GM18505 (cell line): ENCODE measurements at regions not wholly inside any gene's neighbourhood (a gene's known extent, or its start where the extent isn't known, plus 50 kb on each side); places are given as distances from the start of the nearest gene placed in this dataset.

Source experiments
- ATAC-seq: cut with Tn5 transposase; IDR thresholded peaks from one replicate; pipeline ENCODE4 v1.9.1; 2021; ENCODE audit not compliant: unreplicated experiment
- POLR2A ChIP-seq: IDR thresholded peaks from 4 replicates; pipeline ENCODE4 v1.6.1; 2011; ENCODE audit warnings: borderline replicate concordance; ENCODE audit not compliant: insufficient read depth, insufficient read length; ENCODE audit errors: extremely low read depth

DNA sequence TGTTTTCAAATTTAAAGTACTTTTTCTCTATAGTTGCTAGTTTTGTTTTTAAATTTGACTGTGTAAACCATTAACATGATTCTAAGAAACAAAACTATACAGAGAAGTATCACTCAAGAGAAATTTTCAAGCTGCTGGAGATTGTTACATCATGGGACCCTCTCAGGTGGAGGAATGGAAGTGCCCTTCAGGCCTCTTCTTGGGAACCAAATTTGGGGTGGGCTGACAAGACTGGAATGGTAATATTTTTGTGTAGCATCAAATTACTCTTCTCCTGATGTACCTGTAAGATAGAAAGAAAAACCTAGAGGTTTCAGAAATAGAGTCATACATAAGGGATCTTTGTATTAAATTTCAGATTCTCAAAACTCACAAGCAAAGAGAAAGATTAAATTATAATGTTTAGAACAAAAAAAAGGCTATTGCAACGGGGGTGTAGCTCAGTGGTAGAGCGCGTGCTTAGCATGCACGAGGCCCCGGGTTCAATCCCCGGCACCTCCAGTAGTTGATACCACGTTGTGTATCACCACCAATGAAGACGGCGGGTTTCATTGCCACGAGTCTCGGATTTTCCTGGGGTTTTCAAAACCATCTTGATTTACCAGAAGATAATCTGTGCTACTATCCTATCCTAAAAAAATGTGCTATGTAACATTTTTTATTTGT lies 193.7 kb downstream of the GPX5 start:
- TF ChIP-seq POLR2A: no peak
- no peak for ATAC-seq

DNA sequence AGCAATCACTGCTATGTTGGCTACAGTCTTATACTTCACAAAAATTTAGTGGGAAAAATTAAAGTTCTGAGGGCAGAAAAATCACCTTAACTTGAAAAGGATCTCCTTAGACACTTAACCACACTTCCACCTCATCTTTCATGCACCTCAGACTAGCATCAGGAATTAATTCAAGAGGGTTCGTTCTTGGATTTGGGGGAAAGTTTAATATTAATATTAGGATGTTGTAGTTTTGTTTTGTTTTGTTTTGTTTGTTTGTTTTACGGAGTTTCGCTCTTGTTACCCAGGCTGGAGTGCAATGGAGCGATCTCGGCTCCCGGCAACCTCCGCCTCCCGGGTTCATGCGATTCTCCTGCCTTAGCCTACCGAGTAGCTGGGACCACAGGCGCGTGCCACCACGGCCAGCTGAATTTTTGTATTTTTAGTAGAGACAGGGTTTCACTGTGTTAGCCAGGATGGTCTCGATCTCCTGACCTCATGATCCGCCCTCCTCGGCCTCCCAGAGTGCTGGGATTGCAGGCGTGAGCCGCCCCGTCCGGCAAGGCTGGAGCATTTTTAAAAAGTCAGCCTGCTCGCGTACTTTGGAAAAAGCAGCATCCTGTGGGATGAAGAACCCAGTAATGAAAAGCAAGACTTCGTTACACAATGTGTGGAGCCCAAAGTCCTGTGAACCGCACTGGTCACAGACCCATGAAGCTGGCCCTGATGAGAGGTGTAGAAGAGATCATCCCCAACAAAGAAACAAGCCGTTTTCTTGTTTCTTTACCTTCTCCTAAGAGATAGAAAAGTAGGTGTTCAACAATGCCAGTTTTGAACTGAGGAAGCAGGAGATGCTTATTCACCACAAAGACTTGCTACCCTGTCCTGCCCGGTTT lies 194.9 kb downstream of the GPX5 start:
- TF ChIP-seq POLR2A: no peak
- no peak for ATAC-seq

DNA sequence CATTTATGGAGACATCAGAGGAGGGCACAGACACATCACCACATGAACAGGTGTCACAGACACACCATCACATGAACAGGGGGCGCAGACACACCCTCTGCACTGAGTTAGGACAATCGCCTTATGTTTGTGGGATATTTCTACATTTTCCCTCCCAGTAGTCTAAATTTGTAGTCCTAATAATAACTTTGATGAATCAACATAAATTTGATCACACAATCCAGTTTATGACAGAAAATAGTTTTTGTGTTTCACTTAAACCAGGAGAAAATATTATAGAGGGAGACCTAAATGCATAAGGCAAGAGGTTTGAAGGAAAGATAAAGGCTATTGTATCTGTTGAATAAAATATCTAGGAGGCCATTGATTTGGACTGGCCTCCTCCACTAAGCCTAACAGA lies 195.7 kb downstream of the GPX5 start:
- no peak for ATAC-seq
- TF ChIP-seq POLR2A: no peak

DNA sequence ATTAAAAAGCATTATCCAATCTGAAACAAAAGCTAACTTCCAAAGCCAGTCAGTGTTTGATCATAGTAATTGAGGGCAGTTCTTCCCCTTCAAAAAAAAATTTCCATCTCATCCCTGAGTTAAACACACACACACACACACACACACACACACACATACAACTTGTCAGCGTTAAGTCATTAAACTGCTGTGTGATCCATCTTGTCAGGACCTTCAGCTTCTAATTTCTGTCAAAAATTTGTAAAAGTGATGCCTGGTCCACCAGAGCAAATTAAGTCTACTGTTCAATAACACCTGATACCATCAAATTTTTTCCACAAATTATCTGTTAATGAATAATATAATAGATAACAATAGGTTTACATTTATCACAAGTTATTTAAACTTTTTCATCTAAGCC lies 198.7 kb downstream of the GPX5 start:
- no peak for TF ChIP-seq POLR2A
- ATAC-seq: no peak

DNA sequence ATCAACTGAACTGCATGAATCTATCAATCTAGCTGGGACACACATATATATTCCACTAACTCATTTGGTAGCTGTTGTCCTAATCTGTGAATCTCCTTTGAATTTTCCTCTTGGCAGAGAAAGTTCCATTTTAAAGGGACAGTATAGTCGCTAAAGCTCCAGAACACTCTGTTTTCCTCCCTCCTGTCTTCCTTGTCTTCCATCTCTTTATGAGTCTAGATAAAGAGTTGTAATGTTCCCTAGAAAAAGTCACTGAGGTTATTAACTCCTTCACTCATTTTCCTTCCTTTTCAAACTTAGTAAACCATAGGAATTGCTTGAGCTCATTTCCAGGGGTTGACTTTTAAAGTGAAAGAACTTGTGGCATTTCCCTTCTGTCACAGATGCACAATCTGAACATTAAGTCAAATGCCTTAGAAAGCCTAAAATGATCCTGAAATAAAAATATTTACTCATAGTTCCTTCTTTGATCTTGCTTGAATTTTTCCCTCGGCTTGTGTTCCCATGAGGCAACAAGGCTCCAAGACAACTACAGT lies 198.4 kb downstream of the TRIM27 start:
- TF ChIP-seq POLR2A: no peak
- ATAC-seq: no peak

DNA sequence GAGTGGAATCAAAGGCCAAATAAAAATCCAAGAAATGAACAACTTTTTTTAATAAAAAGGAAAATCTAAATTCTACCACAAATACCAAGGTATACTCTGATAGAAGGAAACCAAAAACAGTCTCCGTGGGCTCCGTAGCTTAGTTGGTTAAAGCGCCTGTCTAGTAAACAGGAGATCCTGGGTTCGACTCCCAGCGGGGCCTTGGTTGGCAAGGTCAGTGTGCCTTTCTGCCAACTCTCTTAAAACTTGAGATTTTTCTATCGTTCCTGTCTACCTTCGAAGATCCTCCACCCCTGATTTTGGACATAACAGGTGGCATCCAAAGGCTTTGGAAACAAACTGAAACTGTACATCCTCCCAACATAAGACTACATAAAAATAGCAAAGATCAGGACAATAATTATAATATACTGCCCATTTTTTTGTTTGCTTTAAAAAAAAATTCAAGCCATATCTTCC lies 197.9 kb downstream of the TRIM27 start:
- no peak for ATAC-seq
- no peak for TF ChIP-seq POLR2A

DNA sequence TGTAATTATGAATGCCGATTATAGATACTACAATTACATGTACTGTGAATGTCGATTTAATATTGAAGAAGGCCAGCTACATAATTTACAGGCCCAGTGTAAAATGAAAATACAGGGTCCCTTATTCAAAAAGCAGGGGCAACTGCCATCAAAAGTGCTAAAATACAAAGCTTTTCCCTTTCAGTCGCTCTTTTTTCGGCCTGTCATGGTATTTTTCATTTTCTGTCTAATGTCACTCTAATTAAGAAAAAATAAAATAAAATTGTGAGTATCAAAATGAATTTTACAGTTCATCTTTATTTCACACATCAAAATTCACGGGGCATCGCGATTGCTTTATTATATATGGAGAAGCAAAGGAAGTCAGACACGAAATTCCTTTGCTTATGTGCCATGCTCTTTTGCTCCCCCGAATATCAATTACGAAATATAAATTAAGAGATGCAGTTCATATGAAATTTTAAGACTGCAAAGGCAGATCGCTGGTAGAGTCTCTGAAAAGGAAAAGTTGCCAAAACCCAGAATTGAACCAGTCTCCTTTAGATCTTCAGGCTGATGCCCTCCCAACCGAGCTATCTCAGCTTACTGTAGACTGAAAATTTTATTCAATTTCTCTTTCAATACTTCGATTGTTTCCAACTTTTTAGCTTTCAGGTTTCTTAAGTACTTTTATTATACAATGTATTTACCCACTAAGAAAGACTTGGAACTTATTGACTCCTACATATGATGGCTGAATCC lies 197.0 kb downstream of the TRIM27 start:
- ATAC-seq: no peak
- no peak for TF ChIP-seq POLR2A

DNA sequence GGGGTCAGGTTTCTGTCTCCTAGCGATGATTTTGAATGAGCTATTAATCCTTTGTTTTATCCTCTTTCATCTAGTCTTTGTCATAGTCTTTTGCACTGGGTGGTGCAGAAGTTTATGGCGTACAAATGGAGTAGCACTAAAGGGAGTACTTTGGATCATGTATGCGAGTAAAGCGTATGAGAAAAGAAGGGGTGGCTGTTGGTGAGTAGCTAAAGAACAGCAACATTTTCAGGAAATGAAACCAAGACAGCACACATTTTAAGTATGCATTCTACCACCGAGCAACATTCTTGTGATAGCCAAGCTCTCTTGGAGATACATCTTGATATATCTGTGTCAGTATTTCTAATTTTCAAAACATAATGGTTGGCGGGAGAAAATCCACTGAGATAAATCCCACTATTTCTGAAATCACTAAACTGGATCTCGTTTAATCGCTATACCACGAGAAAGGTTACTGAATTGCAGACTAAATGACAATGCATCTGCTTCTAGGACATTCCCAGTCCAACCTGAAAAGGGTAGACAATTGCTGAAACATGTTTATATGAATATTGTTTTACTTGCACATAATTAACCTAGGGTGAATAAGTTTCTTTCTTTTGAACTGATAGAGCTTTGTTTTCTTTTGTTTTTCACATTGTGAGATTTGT lies 196.1 kb downstream of the TRIM27 start:
- ATAC-seq: no peak
- TF ChIP-seq POLR2A: no peak

DNA sequence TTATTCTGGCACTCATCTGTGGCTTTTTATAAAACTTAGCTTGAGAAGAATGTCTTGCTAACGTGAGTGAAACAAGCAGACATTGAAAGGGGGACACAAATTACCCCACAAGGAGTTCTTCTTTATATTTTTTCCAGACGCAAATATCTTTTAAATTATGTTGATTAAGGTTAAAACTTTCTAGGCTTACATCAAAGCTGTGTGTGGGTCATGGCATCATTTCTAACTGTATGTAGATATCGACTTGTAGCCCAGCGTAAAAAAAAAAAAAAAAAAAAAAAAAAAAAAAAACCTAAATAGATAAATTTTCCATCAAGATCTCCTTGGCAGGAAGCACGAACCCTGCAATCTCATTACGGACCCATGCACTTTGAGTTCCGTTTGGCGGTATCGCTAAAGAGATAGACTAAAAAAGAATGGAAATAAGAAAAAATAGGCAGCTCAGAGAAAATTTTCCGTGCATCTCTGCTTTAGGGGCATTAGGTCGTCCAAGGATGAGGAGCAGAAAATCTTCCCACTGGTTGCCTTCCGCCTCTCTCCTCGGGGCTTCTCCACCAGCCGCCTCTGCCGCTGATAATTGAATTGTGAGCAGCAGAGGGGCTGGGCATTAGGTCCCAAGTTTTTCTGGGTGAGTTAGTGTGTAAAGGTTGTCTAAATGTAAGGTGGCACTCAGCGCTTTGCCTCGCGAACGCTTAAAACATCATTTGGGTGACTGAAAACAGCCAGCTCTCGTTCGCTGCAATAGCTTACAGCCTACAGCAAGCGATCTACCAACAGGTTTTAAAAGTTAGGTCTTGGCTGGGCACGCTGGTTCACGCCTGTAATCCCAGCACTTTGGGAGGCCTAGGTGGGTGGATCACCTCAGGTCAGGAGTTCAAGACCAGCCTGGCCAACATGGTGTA lies 194.0 kb downstream of the TRIM27 start:
- no peak for ATAC-seq
- no peak for TF ChIP-seq POLR2A

DNA sequence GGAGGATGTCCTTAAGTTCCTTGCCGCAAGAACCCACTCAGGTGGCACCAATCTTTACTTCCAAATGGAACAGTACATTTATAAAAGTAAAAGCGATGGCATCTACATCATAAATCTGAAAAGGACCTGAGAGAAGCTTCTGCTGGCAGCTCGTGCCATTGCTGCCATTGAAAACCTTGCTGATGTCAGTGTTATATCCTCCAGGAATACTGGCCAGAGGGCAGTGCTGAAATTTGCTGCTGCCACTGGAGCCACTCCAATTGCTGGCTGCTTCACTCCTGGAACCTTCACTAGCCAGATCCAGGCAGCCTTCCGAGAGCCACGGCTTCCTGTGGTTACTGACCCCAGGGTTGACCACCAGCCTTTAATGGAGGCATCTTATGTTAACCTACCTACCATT lies 191.7 kb downstream of the TRIM27 start:
- no peak for TF ChIP-seq POLR2A
- ATAC-seq: no peak

DNA sequence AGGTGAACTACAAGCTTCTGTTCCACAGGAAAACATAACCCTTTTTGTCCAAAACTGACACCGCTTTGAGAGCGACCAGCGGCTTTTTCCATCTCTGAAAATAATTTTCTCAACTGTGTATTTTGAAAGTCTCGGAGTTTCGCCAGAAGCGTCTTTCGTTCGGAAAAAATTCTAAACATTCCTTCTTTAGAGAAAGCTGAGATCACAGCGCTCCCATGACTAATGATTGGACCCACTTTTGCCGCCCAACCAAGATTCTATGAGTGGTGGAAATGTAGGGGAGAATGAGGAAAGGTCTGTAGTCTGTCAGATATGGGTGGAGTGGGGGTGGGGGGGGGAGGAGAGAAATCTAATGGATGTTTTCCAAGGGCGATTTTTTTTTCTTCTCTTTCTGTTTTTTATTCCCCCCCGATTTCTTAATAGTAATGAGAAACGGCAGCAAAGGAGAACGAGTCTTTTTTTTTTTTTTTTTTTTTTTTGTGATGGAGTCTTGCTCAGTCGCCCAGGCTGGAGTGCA lies 189.3 kb downstream of the TRIM27 start:
- no peak for TF ChIP-seq POLR2A
- ATAC-seq: no peak

DNA sequence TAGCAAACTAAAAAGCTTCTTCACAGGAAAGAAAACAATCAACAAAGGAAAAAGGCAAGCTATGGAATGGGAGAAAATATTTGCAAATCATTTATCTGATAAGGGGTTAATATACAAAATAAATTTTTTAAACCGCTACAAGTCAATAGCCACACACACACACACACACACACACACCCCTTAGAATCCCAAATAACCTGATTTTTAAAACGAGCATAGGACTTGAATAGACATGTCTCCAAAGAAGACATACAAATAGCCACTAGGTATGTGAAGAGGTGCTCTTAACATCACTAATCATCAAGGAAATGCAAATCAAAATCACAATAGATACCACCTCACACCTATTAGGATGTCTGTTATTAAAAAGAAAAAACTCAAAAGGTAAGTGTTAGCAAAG lies 187.7 kb downstream of the TRIM27 start:
- no peak for ATAC-seq
- no peak for TF ChIP-seq POLR2A

DNA sequence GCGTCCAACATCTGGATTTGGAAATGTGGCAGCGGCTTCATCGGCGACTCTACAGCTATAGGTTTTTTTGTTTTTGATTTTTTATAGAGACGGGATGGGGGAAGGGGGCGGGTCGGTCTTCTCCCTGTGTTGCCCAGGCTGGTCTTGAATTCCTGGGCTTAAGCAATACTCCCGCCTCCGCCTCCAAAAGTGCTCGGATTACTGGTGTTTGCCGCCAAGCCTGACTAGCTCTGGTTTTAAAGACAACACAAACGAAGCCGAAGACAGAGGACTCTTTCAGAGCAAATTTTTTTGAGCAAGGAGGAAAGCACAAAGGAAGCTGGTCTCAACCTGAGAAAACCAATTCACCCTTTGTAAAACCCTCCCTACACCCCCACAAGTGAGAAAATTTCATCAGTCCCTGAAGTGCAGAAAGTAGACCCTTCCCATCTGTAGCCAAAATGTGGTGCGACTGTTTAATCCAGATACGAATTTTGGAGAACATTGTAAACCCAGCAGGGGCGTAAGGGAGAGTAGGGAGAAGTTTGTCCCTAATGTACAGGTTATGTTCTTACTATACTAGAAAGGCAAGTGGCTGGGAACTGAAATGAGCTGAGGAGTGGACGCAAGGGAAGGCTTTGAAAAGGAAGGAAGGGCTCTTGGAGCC lies 185.9 kb downstream of the TRIM27 start:
- no peak for ATAC-seq
- TF ChIP-seq POLR2A: no peak
